ENCODE measurements at regions not wholly inside any gene's neighbourhood (a gene's known extent, or its start where the extent isn't known, plus 50 kb on each side); places are given as distances from the start of the nearest gene placed in this dataset.

GRCh38 chr5:82339792-82340191 is 61.6 kb upstream of the RPS23 start:
- H3K4me3 ChIP-seq (replicated peaks; ENCODE audit: low read depth, low read length): no peak overlapping the region
- no peak for DNase-seq (ENCODE audit: low read depth)
- no peak for TF ChIP-seq CTCF (IDR thresholded peaks at IDR 0.05; ENCODE audit: low read length, missing control alignments)

GRCh38 chr5:82338771-82339373 is 60.7 kb upstream of the RPS23 start:
- TF ChIP-seq CTCF (IDR thresholded peaks at IDR 0.05; ENCODE audit: low read length, missing control alignments): no peak
- DNase-seq (ENCODE audit: low read depth): no peak
- no peak overlapping the region for H3K4me3 ChIP-seq (replicated peaks; ENCODE audit: low read depth, low read length)

- no peak for TF ChIP-seq CTCF (IDR thresholded peaks at IDR 0.05; ENCODE audit: low read length, missing control alignments)
- no peak for DNase-seq (ENCODE audit: low read depth)
These were observed 58.8 kb upstream of the RPS23 start for GRCh38 chr5:82336959-82337351.

GRCh38 chr5:82336226-82336958 is 58.2 kb upstream of the RPS23 start:
- DNase-seq (ENCODE audit: low read depth): no peak
- no peak overlapping the region for H3K4me3 ChIP-seq (replicated peaks; ENCODE audit: low read depth, low read length)
- no peak for TF ChIP-seq CTCF (IDR thresholded peaks at IDR 0.05; ENCODE audit: low read length, missing control alignments)

More at GRCh38 chr5:82336959-82337351, 58.8 kb upstream of the RPS23 start:
- no peak overlapping the region for H3K4me3 ChIP-seq (replicated peaks; ENCODE audit: low read depth, low read length)

- TF ChIP-seq CTCF (IDR thresholded peaks at IDR 0.05; ENCODE audit: low read length, missing control alignments): no peak
- no peak overlapping the region for H3K4me3 ChIP-seq (replicated peaks; ENCODE audit: low read depth, low read length)
- no peak for DNase-seq (ENCODE audit: low read depth)
These were observed 57.7 kb upstream of the RPS23 start for GRCh38 chr5:82335806-82336205.

GRCh38 chr5:82334856-82335255 is 56.7 kb upstream of the RPS23 start:
- no peak for TF ChIP-seq CTCF (IDR thresholded peaks at IDR 0.05; ENCODE audit: low read length, missing control alignments)
- DNase-seq (ENCODE audit: low read depth): peak; percentile 90
- no peak overlapping the region for H3K4me3 ChIP-seq (replicated peaks; ENCODE audit: low read depth, low read length)
